ENCODE measurements at regions not wholly inside any gene's neighbourhood (a gene's known extent, or its start where the extent isn't known, plus 50 kb on each side); places are given as distances from the start of the nearest gene placed in this dataset.

GRCh38 chr5:138635708-138636107 is 60.5 kb upstream of the HSPA9 start:
- H3K4me1 ChIP-seq (ENCODE audit: control insufficient read depth, insufficient read depth, low read length) = no peaks in the 10 kb centered on the region
- intact Hi-C loops (cut with micrococcal nuclease; ENCODE audit: unreplicated experiment) (no loop called here), in situ Hi-C loops (cut with MboI) (loop anchor here (25.0 kb wide), 1 partner anchor 627 kb away; no protein-coding TSS in a partner anchor)
- CTCF ChIA-PET = no interaction called here
- no peaks in the 10 kb centered on the region for H4K20me1 ChIP-seq (ENCODE audit: control insufficient read depth, insufficient read depth)
- H3K4me2 ChIP-seq (ENCODE audit: control insufficient read depth, insufficient read depth) = no peak overlapping the region
- no peak overlapping the region for H3K27ac ChIP-seq (ENCODE audit: control insufficient read depth, insufficient read depth)
- H3K27me3 ChIP-seq (replicated peaks in 1 of 2; ENCODE audit: control insufficient read depth in 2 of 2, insufficient read depth in 2 of 2, low read length in 1 of 2) = no peaks in the 10 kb centered on the region; a peak in 1 of 4 replicates
- H3K4me3 ChIP-seq = no peak overlapping the region
- RAD21 ChIA-PET (ENCODE audit: unreplicated experiment) = interaction anchor here (1.4 to 1.9 kb wide), 2 partner anchors 31 to 56 kb away, joined by 4 to 6 read pairs; no protein-coding TSS in a partner anchor
- ATAC-seq = no peak
- no TSS peak for BruUV-seq (replicated peaks)
- SMC1A ChIA-PET (ENCODE audit: uncharacterized antibody, unreplicated experiment) = no interaction called here
- H2AFZ ChIP-seq (ENCODE audit: control insufficient read depth, low read depth, low read length) = no peak overlapping the region
- no peak for FAIRE-seq
- H3K9ac ChIP-seq (ENCODE audit: control insufficient read depth, insufficient read depth, low read length) = no peak overlapping the region
- no peaks in the 10 kb centered on the region for H3K9me3 ChIP-seq (replicated peaks; ENCODE audit: control insufficient read depth, insufficient read depth, low read length)
- TF ChIP-seq YY1 (IDR thresholded peaks at IDR 0.05; ENCODE audit: low read depth, low read length) (no peak), ZNF24 (IDR thresholded peaks at IDR 0.05) (no peak), SPI1 (IDR thresholded peaks at IDR 0.05; ENCODE audit: borderline replicate concordance, insufficient read depth, low read depth, low read length) (no peak), MEF2A (IDR thresholded peaks at IDR 0.05; ENCODE audit: insufficient read depth, low read depth, low read length) (no peak), FOXK2 (IDR thresholded peaks at IDR 0.05) (no peak), POLR2AphosphoS5 (IDR thresholded peaks at IDR 0.05; ENCODE audit: low read length) (no peak), E4F1 (IDR thresholded peaks at IDR 0.05; ENCODE audit: borderline replicate concordance, partially characterized antibody) (no peak), CBFB (IDR thresholded peaks at IDR 0.05; ENCODE audit: low read depth) (no peak), HDAC2 (IDR thresholded peaks at IDR 0.05) (no peak), POLR2A (IDR thresholded peaks at IDR 0.05; ENCODE audit: low read depth, low read length) (no peak), BCL11A (IDR thresholded peaks at IDR 0.05; ENCODE audit: low read depth, low read length) (no peak), RFX5 (IDR thresholded peaks at IDR 0.05; ENCODE audit: low read depth, low read length) (no peak), NBN (IDR thresholded peaks at IDR 0.05) (no peak)
- TF ChIP-seq, protein P1, sequence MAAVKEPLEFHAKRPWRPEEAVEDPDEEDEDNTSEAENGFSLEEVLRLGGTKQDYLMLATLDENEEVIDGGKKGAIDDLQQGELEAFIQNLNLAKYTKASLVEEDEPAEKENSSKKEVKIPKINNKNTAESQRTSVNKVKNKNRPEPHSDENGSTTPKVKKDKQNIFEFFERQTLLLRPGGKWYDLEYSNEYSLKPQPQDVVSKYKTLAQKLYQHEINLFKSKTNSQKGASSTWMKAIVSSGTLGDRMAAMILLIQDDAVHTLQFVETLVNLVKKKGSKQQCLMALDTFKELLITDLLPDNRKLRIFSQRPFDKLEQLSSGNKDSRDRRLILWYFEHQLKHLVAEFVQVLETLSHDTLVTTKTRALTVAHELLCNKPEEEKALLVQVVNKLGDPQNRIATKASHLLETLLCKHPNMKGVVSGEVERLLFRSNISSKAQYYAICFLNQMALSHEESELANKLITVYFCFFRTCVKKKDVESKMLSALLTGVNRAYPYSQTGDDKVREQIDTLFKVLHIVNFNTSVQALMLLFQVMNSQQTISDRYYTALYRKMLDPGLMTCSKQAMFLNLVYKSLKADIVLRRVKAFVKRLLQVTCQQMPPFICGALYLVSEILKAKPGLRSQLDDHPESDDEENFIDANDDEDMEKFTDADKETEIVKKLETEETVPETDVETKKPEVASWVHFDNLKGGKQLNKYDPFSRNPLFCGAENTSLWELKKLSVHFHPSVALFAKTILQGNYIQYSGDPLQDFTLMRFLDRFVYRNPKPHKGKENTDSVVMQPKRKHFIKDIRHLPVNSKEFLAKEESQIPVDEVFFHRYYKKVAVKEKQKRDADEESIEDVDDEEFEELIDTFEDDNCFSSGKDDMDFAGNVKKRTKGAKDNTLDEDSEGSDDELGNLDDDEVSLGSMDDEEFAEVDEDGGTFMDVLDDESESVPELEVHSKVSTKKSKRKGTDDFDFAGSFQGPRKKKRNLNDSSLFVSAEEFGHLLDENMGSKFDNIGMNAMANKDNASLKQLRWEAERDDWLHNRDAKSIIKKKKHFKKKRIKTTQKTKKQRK (IDR thresholded peaks at IDR 0.05; ENCODE audit: low read depth, low read length) = no peak
- TF ChIP-seq, protein P2, sequence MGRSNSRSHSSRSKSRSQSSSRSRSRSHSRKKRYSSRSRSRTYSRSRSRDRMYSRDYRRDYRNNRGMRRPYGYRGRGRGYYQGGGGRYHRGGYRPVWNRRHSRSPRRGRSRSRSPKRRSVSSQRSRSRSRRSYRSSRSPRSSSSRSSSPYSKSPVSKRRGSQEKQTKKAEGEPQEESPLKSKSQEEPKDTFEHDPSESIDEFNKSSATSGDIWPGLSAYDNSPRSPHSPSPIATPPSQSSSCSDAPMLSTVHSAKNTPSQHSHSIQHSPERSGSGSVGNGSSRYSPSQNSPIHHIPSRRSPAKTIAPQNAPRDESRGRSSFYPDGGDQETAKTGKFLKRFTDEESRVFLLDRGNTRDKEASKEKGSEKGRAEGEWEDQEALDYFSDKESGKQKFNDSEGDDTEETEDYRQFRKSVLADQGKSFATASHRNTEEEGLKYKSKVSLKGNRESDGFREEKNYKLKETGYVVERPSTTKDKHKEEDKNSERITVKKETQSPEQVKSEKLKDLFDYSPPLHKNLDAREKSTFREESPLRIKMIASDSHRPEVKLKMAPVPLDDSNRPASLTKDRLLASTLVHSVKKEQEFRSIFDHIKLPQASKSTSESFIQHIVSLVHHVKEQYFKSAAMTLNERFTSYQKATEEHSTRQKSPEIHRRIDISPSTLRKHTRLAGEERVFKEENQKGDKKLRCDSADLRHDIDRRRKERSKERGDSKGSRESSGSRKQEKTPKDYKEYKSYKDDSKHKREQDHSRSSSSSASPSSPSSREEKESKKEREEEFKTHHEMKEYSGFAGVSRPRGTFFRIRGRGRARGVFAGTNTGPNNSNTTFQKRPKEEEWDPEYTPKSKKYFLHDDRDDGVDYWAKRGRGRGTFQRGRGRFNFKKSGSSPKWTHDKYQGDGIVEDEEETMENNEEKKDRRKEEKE (IDR thresholded peaks at IDR 0.05) = no peak
- DNase-seq (ENCODE audit: low read depth, low spot score) = no peak
- WGBS (ENCODE audit: insufficient coverage, insufficient replicate concordance, low lambda C conversion rate, missing lambda C conversion rate) = 28% methylated on average over 5 of the region's 5 CpGs
- H3K36me3 ChIP-seq (ENCODE audit: control insufficient read depth in 2 of 2, insufficient read depth in 2 of 2, low read length in 1 of 2) = no peaks in the 10 kb centered on the region
- no peaks in the 10 kb centered on the region for H3K79me2 ChIP-seq (ENCODE audit: control insufficient read depth, insufficient read depth, low read length)
- POLR2A ChIA-PET = no interaction called here

Measured in GM12878 (cell line).